Motor neuron (in vitro differentiated cells): ENCODE measurements at regions not wholly inside any gene's neighbourhood (a gene's known extent, or its start where the extent isn't known, plus 50 kb on each side); places are given as distances from the start of the nearest gene placed in this dataset.
"Not testable (repeated sequence)": the region's sequence is repeated elsewhere in the genome, so short reads cannot be mapped to it uniquely, and the experiment has no call there.

ENCODE experiments used
- ATAC-seq, 8 experiments: fragments of 200-7000 bp; cut with Tn5 transposase; replicated peaks in 6 of 8; 2 replicates each; pipeline ENCODE4 v1.8.0; 2021; ENCODE audit warnings: mild to moderate bottlenecking in 8 of 8, moderate library complexity in 8 of 8
- H3K27ac ChIP-seq, 2 donors: fragments of 250-450 bp; sonication (Bioruptor Pico); 2 replicates each; pipeline ENCODE4 v1.9.0; 2021; ENCODE audit warnings: antibody characterized with exemption in 2 of 2, mild to moderate bottlenecking in 2 of 2, moderate library complexity in 1 of 2
- H3K4me1 ChIP-seq, 2 donors: fragments of 250-450 bp; sonication (Bioruptor Pico); replicated peaks in 1 of 2; 2 replicates each; pipeline ENCODE4 v1.6.1; 2021; ENCODE audit warnings: antibody characterized with exemption in 2 of 2, mild to moderate bottlenecking in 2 of 2, moderate library complexity in 1 of 2
- H3K4me3 ChIP-seq, 5 donors: fragments of 250-450 bp; sonication (Bioruptor Pico); 2 replicates each; pipeline ENCODE4 v1.9.0; 2021; ENCODE audit warnings: antibody characterized with exemption in 5 of 5, mild to moderate bottlenecking in 5 of 5, moderate library complexity in 4 of 5
- WGBS, 10 experiments: fragments of 450-650 bp; shearing (Covaris generic); methylation state at CpG; one replicate each; pipeline ENCODE4 v1.0.0; 2022; 5-methylcytosine and 5-hydroxymethylcytosine counted together
- in situ Hi-C, 9 experiments: fragments of 400-800 bp; cut with MboI; loops; one replicate each; pipeline ENCODE4 v1.15.0; 2021; ENCODE audit warnings: low sequenced_read_pairs in 9 of 9, low pct_unique_long_range_greater_than_20kb in 2 of 9; ENCODE audit not compliant: unreplicated experiment in 9 of 9

DNA sequence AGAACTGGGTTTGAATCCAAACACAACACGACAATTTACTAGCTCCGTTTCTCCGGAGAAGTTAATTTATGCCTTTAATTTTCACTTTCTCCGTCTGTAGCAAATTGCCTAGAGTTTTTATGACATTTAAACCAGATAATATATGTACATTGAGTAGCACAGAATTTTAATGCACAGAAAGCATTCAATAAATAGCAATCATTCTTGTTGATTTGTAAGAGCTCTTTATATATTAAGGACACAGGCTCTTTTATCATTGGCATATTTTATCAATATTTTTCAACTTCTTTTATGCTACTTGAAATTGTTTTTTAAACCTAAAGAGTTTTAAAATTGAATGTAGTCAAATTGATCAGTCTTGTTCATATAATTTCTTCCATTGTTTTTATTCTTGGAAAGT lies 99.6 kb upstream of the PPP2R3B start:
- no peak overlapping the region for H3K4me3 ChIP-seq
- H3K4me1 ChIP-seq, result peaks cover 2 to 9% of the 10 kb centered on the region in 2 donors
- no peak for ATAC-seq
- 66 to 98% (median 88%) methylated on average over 3 to 4 of the region's 4 CpGs; no CpG with 5 or more reads in 1 of the 10 experiments for WGBS, 10 experiments
- in situ Hi-C loops, result no loop called here
- H3K27ac ChIP-seq, result no peak overlapping the region

DNA sequence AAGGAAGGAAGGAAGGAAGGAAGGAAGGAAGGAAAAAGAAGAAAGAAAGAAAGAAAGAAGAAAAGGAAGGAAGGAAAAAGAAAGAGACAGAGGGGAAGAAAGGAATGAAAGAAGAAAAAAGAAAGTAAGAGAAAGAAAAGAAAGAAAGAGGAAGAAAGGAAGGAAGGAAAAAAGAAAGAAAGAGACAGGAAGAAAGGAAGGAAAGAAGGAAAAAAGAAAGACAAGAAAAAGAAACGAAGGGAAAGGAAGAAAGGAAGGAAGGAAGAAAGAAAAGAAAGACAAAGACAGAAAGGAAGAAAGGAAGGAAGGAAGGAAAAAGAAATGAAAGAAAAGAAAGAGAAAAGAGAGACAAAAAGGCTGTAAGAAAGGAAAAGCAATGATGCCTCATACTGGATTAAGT lies 101.1 kb upstream of the PPP2R3B start:
- 12 to 100% (median 63%) methylated on average over 1 of the region's 1 CpG for WGBS, 10 experiments
- in situ Hi-C loops, result no loop called here
- ATAC-seq, result no peak
- H3K4me3 ChIP-seq, result no peak overlapping the region
- H3K27ac ChIP-seq, result no peak overlapping the region
- peaks cover 2 to 4% of the 10 kb centered on the region in 2 donors for H3K4me1 ChIP-seq

DNA sequence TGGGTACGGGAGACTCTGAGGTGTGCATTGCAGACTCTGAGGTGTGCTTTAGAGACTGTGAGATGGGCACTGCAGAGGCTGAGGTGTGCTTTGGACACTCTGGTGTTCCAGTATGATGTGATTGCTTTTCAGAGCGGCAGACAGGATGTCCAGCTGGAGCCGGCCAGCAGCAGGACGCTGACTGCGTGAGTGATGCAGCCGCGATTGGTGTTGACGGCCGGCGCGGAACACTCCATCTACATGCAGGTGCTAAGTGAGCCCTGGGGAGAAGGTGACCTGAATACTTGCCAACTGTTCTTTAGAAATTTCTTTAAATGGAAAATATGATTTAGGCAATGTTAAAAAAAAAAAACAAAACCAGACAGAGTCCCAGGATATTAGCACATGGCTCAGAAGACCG lies 103.1 kb upstream of the PPP2R3B start:
- in situ Hi-C loops, result no loop called here
- H3K4me3 ChIP-seq, result no peak overlapping the region
- no peak overlapping the region for H3K27ac ChIP-seq
- 61 to 98% (median 84%) methylated on average over 1 to 11 of the region's 12 CpGs; no CpG with 5 or more reads in 2 of the 10 experiments for WGBS, 10 experiments
- ATAC-seq, result no peak
- no peaks in the 10 kb centered on the region for H3K4me1 ChIP-seq

DNA sequence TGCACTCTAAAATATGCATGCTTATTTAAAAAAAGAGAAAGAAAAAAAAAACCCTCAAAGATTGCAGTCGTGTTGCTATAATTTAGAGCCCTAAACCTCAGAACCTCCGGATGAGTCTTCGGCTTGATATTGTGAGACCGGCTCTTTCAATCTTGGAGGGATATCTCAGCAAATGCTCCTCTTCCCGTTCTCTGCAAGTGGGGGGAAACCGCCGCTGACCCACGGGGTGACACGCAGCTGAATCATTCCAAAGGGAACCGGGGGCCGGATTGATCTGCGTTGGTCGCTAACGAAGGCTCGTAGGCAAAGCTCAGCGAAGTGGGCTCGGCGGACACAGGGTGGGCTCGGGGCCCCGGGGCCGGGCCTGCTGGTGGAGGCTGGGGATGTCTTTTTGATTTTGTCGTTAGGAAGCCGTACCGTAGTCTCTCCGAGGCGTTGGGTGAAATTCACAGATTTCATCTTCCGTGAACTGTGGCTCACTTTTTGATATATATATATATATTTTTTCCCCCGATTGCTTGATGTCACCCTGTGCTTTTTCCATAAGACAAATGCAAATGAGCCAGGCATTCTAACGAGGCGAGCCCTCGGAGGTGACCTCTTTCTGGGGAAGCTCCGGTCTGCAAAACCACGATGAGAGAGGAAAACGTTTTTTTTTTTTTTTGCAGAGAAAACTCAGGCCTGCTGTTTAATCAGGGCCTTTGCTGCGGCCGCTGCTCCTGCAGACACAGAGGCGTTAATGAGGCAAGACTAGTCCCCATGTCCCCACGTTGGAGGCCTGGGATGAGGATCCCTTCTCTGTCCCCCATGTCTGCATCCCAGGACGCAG lies 110.7 kb upstream of the PPP2R3B start:
- 10 to 51% (median 26%) methylated on average over 3 to 21 of the region's 39 CpGs; no CpG with 5 or more reads in 1 of the 10 experiments for WGBS, 10 experiments
- Histone ChIP-seq H3K4me1 (peaks cover 11 to 25% of the 10 kb centered on the region in 2 donors), H3K27ac (no peak overlapping the region), H3K4me3 (no peak overlapping the region)
- in situ Hi-C loops, result no loop called here
- ATAC-seq, result peak in 4 of 8 experiments; percentile 12 to 68 (median 38)

DNA sequence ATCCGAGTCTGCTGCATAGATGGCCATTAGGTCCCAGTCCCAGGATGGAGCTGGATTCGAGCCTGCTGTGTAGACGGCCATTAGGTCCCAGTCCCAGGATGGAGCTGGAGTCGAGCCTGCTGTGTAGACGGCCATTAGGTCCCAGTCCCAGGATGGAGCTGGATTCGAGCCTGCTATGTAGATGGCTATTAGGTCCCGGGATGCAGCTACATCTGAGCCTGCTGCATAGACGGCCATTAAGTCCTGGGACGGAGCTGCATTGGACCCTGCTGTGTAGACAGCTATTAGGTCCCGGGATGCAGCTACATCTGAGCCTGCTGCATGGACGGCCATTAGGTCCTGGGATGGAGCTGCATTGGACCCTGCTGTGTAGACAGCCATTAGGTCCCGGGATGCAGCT lies 112.2 kb upstream of the PPP2R3B start:
- H3K4me1 ChIP-seq, result peaks cover 11 to 25% of the 10 kb centered on the region in 2 donors
- in situ Hi-C loops, H3K27ac ChIP-seq, H3K4me3 ChIP-seq, ATAC-seq: not testable (repeated sequence)
- WGBS, 10 experiments, result 9 to 90% (median 51%) methylated on average over 1 to 9 of the region's 12 CpGs; no CpG with 5 or more reads in 4 of the 10 experiments

DNA sequence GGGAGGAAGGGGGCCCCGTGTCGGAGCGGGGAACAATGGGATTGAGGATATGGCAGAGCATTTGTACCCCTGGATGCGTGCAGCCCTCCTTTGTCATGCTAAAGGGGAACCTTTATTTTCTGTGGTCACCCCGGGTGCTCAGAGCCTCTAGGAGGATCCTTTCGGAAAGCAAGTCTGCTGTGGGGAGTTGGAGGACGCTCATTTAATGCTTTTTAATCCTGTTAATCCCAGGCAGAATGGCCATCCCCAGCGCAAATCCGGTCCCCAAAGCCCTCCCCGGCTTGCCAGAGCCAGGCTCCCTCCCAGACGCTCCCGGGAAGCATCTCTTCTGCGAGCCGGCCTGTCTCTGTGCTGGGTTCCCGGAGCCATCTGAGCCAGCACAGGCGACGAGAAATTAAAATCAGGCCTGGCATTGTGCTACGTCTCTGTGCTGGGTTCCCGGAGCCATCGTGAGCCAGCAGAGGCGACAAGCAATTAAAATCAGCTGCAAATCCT lies 113.2 kb upstream of the PPP2R3B start:
- H3K4me3 ChIP-seq, result peak overlapping the region in 1 of 5 donors; percentile 9
- H3K4me1 ChIP-seq, result peaks cover 11 to 25% of the 10 kb centered on the region in 2 donors
- H3K27ac ChIP-seq, result peak overlapping the region; percentile 9 to 22
- in situ Hi-C loops, result no loop called here
- peak in 5 of 8 experiments; percentile 30 to 83 (median 71) for ATAC-seq
- WGBS, 10 experiments, result 0 to 12% (median 3%) methylated on average over 3 to 10 of the region's 21 CpGs; no CpG with 5 or more reads in 2 of the 10 experiments

DNA sequence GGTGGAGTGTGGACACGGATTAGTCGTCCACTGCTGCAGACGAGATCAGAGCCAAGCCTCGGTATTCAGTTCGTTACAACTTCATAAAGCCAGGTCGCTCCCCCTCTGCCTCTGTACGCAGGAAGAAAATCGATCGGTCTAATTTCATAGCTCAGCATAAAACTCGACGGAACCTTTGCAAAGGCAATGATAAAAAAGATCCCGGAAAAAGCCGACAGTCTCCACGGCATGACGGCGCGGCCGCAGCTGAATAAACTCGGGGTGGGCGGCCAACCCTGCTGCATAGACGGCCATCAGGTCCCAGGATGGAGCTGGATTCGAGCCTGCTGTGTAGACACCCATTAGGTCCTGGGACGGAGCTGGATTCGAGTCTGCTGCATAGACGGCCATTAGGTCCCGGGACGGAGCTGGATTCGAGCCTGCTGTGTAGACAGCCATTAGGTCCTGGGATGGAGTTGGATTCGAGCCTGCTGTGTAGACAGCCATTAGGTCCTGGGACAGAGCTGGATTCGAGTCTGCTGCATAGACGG lies 113.8 kb upstream of the PPP2R3B start:
- 31 to 80% (median 48%) methylated on average over 6 to 16 of the region's 31 CpGs; no CpG with 5 or more reads in 5 of the 10 experiments for WGBS, 10 experiments
- in situ Hi-C loops, result no loop called here
- no peak for ATAC-seq
- Histone ChIP-seq H3K4me3 (no peak overlapping the region), H3K27ac (peak overlapping the region in 1 of 2 donors; percentile 22), H3K4me1 (peaks cover 11 to 25% of the 10 kb centered on the region in 2 donors)

DNA sequence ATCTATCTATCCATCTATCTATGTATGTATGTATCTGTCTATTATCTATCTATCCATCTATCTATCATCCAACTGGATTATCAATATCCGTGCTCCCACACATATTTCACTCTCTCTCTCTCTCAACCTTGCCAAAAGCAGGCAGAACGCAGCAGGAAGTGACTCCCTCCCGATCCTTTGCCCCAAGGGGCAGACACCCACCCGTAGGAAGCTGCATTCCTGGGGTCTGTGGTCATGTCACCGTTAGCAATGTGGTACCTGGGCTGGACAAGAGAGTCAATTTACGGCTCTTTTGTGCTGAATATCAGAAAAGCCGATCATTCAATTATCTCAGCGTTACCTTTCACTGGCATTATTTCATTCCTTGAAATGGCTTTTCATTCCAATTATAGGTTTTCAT lies 119.6 kb upstream of the PPP2R3B start:
- Histone ChIP-seq H3K4me3 (no peak overlapping the region), H3K4me1 (peaks cover 0 to 3% of the 10 kb centered on the region in 2 donors), H3K27ac (no peak overlapping the region)
- 6 to 68% (median 20%) methylated on average over 1 to 8 of the region's 8 CpGs; no CpG with 5 or more reads in 1 of the 10 experiments for WGBS, 10 experiments
- in situ Hi-C loops, result no loop called here
- ATAC-seq, result peak in 1 of 8 experiments; percentile 23

DNA sequence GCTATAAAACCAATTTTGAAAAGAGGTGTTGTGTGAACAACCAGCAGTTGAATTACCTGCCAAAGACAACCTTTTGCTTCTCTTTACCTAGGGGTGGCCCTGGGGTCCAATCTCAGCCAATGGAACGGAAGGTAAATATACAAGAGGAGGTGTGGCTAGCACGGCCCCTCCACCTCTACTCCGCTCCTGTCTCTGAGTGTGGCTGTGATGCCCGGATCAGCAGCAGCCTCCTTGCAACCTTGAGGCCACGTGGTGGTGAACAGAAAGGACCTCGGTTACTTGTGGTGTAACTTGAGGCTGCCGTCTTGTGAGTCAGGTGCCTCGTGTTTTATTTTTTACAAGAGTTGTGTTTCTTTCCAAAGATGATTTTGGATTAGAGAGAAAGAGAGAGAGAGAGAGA lies 121.5 kb upstream of the PPP2R3B start:
- peaks cover 0 to 3% of the 10 kb centered on the region in 2 donors for H3K4me1 ChIP-seq
- WGBS, 10 experiments, result 0 to 90% (median 26%) methylated on average over 1 to 6 of the region's 8 CpGs; no CpG with 5 or more reads in 3 of the 10 experiments
- no peak overlapping the region for H3K27ac ChIP-seq
- in situ Hi-C loops, result no loop called here
- no peak overlapping the region for H3K4me3 ChIP-seq
- ATAC-seq, result no peak

DNA sequence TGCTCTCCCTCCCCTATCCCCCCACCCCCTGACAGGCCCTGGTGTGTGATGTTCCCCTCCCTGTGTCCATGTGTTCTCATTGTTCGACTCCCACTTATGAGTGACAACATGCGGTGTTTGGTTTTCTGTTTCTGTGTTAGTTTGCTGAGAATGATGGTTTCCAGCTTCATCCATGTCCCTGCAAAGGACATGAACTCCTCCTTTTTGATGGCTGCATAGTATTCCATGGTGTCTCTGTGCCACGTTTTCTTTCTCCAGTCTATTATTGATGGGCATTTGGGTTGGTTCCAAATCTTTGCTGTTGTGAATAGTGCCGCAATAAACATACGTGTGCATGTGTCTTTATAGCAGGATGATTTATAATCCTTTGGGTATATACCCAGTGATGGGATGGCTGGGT lies 121.8 kb upstream of the SHOX start:
- H3K4me1 ChIP-seq, ATAC-seq, H3K4me3 ChIP-seq, in situ Hi-C loops, H3K27ac ChIP-seq: not testable (repeated sequence)
- 0% methylated on average over 1 of the region's 5 CpGs; no CpG with 5 or more reads in 8 of the 10 experiments for WGBS, 10 experiments

DNA sequence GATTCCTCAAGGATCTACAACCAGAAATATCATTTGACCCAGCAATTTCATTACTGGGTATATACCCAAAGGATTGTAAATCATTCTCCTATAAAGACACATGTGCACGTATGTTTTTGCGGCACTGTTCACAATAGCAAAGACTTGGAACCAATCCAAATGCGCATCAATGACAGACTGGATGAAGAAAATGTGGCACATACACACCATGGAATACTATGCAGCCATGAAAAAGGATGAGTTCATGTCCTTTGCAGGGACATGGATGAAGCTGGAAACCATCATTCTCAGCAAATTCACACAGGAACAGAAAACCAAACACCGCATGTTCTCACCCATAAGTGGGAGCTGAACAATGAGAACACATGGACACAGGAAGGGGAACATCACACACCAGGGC lies 119.5 kb upstream of the SHOX start:
- not testable (repeated sequence) for H3K27ac ChIP-seq

DNA sequence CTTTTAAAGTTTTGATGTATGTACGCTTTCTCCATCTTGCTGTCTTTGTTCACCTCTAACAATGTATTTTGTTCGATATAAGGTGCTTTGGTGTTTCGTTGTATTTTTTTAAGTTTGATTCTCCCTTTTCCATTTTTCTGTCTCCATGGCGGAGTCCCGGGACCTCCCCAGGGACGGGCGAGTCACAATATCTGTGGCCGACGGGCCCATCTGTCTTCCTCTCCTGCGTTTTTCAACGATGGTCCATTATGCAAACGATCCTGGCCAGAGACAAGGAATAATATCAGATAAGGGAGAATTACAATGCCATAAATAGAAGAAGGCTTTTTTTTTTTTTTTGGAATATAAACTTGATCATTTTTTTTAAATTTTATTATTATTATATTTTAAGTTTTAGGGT lies 112.3 kb upstream of the SHOX start:
- peaks cover 0 to 7% of the 10 kb centered on the region in 2 donors for H3K4me1 ChIP-seq
- H3K4me3 ChIP-seq, result no peak overlapping the region
- no peak overlapping the region for H3K27ac ChIP-seq
- 18 to 63% (median 38%) methylated on average over 1 to 12 of the region's 12 CpGs; no CpG with 5 or more reads in 1 of the 10 experiments for WGBS, 10 experiments
- in situ Hi-C loops, result no loop called here
- peak in 3 of 8 experiments; percentile 53 to 77 (median 75) for ATAC-seq

More for the DNA sequence above, 119.5 kb upstream of the SHOX start:
- WGBS, 10 experiments, result 11 to 100% (median 60%) methylated on average over 1 to 2 of the region's 4 CpGs; no CpG with 5 or more reads in 1 of the 10 experiments
- H3K4me1 ChIP-seq, H3K4me3 ChIP-seq, in situ Hi-C loops, ATAC-seq: not testable (repeated sequence)

DNA sequence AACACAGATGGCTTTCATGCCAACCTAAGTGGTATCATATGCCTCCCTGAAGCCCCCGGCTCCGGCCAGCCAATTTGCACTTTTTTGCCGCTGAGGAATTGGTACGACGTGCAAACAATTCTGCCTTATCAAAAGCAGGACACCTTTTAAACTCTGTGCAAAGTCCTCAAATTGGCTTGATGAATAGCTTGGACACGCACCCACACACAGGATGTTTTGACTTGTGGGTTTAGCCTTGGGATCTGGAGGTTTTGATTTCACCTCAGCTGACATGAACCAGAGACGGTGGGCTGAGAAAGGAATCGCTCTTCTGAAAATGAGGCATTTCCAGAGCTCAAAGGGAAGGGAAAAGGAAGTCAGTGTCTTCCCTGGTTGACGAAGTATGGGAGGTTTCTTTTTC lies 110.8 kb upstream of the SHOX start:
- ATAC-seq, result no peak
- WGBS, 10 experiments, result 0 to 83% (median 63%) methylated on average over 3 to 9 of the region's 9 CpGs; no CpG with 5 or more reads in 2 of the 10 experiments
- in situ Hi-C loops, result no loop called here
- Histone ChIP-seq H3K27ac (no peak overlapping the region), H3K4me3 (no peak overlapping the region), H3K4me1 (peaks cover 0 to 7% of the 10 kb centered on the region in 2 donors)
